GM19193 (cell line): ENCODE measurements at regions not wholly inside any gene's neighbourhood (a gene's known extent, or its start where the extent isn't known, plus 50 kb on each side); places are given as distances from the start of the nearest gene placed in this dataset.

ENCODE experiments used
- POLR2A ChIP-seq: IDR thresholded peaks from 4 replicates; pipeline ENCODE4 v1.6.1; 2011; ENCODE audit not compliant: insufficient read depth, insufficient read length; ENCODE audit errors: extremely low read depth

- no peak for TF ChIP-seq POLR2A
These were observed 733.5 kb upstream of the CCDC54 start for GRCh38 chr3:106643684-106644161.

- no peak for TF ChIP-seq POLR2A
These were observed 703.2 kb upstream of the CCDC54 start for GRCh38 chr3:106673926-106674569.

- TF ChIP-seq POLR2A = no peak
These were observed 701.8 kb upstream of the CCDC54 start for GRCh38 chr3:106675451-106675850.

- no peak for TF ChIP-seq POLR2A
These were observed 698.4 kb upstream of the CCDC54 start for GRCh38 chr3:106678657-106679390.

GRCh38 chr3:106683953-106684620 lies 693.2 kb upstream of the CCDC54 start:
- TF ChIP-seq POLR2A = no peak

- no peak for TF ChIP-seq POLR2A
These were observed 691.5 kb upstream of the CCDC54 start for GRCh38 chr3:106685745-106686144.

GRCh38 chr3:106687905-106688304 lies 689.3 kb upstream of the CCDC54 start:
- no peak for TF ChIP-seq POLR2A

- no peak for TF ChIP-seq POLR2A
These were observed 688.8 kb upstream of the CCDC54 start for GRCh38 chr3:106688464-106688863.

GRCh38 chr3:106691476-106691875 lies 685.8 kb upstream of the CCDC54 start:
- no peak for TF ChIP-seq POLR2A

GRCh38 chr3:106692624-106693023 lies 684.6 kb upstream of the CCDC54 start:
- TF ChIP-seq POLR2A = no peak

GRCh38 chr3:106699122-106699521 lies 678.1 kb upstream of the CCDC54 start:
- no peak for TF ChIP-seq POLR2A

- no peak for TF ChIP-seq POLR2A
These were observed 676.3 kb upstream of the CCDC54 start for GRCh38 chr3:106700981-106701380.

GRCh38 chr3:106703524-106703923 lies 673.7 kb upstream of the CCDC54 start:
- no peak for TF ChIP-seq POLR2A

- TF ChIP-seq POLR2A = no peak
These were observed 669.9 kb upstream of the CCDC54 start for GRCh38 chr3:106707347-106707746.

- TF ChIP-seq POLR2A = no peak
These were observed 666.6 kb upstream of the CCDC54 start for GRCh38 chr3:106710596-106710995.

- TF ChIP-seq POLR2A = no peak
These were observed 665.6 kb upstream of the CCDC54 start for GRCh38 chr3:106711650-106712049.

- TF ChIP-seq POLR2A = no peak
These were observed 662.8 kb upstream of the CCDC54 start for GRCh38 chr3:106714400-106714799.

GRCh38 chr3:106715286-106715685 lies 662.0 kb upstream of the CCDC54 start:
- TF ChIP-seq POLR2A = no peak
